Pancreas (tissue), 10 donors: ENCODE measurements at regions not wholly inside any gene's neighbourhood (a gene's known extent, or its start where the extent isn't known, plus 50 kb on each side); places are given as distances from the start of the nearest gene placed in this dataset.

Source experiments
- ATAC-seq, 4 donors: fragments of 200-7000 bp; cut with Tn5 transposase; one replicate each; pipeline versions ENCODE4 v1.8.0 to v1.9.1; 2020; ENCODE audit warnings: mild to moderate bottlenecking in 4 of 4, moderate library complexity in 4 of 4
- DNase-seq, 6 donors: peaks; one replicate each; pipeline ENCODE4 v3.0.0-alpha.2; 2020
- FAIRE-seq: peaks from 2 replicates; lab custom pipeline; 2012; peaks lifted over from hg19 to GRCh38; lab: Jason Lieb, UNC
- H3K27ac ChIP-seq, 4 donors: fragments of 200-600 bp; sonication (generic); 1 replicate in 3 of 4; 2 replicates in 1 of 4; pipeline versions ENCODE4 v1.5.0 to v1.8.0; 2020
- H3K27me3 ChIP-seq, 4 donors: fragments of 200-600 bp; one replicate each; pipeline ENCODE4 v1.8.0; 2021
- H3K36me3 ChIP-seq, 3 donors: fragments of 200-600 bp; sonication (generic) in 1 of 3; one replicate each; pipeline versions ENCODE4 v1.5.0 to v1.8.0; 2020 to 2021
- H3K4me1 ChIP-seq, 3 donors: fragments of 200-600 bp; one replicate each; pipeline ENCODE4 v1.8.0; 2021
- H3K4me3 ChIP-seq, 4 donors: fragments of 200-600 bp; sonication (generic) in 2 of 4; one replicate each; pipeline versions ENCODE4 v1.5.0 to v1.8.0; 2020 to 2021
- H3K9me3 ChIP-seq, 4 donors: fragments of 200-600 bp; one replicate each; pipeline ENCODE4 v1.8.0; 2021
- CTCF ChIP-seq, 4 donors: fragments of 200-600 bp; sonication (generic) in 3 of 4; IDR thresholded peaks; one replicate each; pipeline versions ENCODE4 v1.5.0 to v1.8.0; 2021; ENCODE audit warnings: antibody characterized with exemption in 4 of 4
- WGBS, 2 donors: extraction: QIAGEN DNeasy Blood & Tissue Kit; methylation state at CpG; one replicate each; pipeline ENCODE4 v1.1.7; 2013; 5-methylcytosine and 5-hydroxymethylcytosine counted together
- intact Hi-C, 3 donors: fragments of 100-400 bp; cut with DNase I; formaldehyde crosslinking; loops; one replicate each; pipeline versions ENCODE4 v1.11.1 to v1.14.2; 2022
- donor health status: healthy with polysubstance abuse.
- donor health status: DM: no; HTN: no; CAD: no; lungs with moderate emphysema.
- donor health status: DM: no; HTN: no; CAD: no.
- donor health status: control.
- donor health status: control.
- donor health status: Bipolar disorder and iron deficiency.
- donor health status: DM: yes; HTN: yes; CAD: no.
- donor health status: DM: no; HTN: no; CAD: no.
- donor health status: DM: no; HTN: no; CAD: no.
- donor health status: DM: yes; HTN: yes; CAD: no.

- ATAC-seq (no peak), DNase-seq (no peak), FAIRE-seq (no peak)
- intact Hi-C loops, result no loop called here
- H3K27ac ChIP-seq, result no peak overlapping the region
- no peaks in the 10 kb centered on the region for H3K27me3 ChIP-seq
- no peak overlapping the region for H3K4me3 ChIP-seq
- no peaks in the 10 kb centered on the region for H3K4me1 ChIP-seq
- WGBS, 2 donors, result 73 to 84% methylated on average over 7 of the region's 7 CpGs
- no peak for TF ChIP-seq CTCF (IDR thresholded peaks at IDR 0.05)
- no peaks in the 10 kb centered on the region for H3K9me3 ChIP-seq
- no peaks in the 10 kb centered on the region for H3K36me3 ChIP-seq
Observed at GRCh38 chr13:110773480-110773879, 60.0 kb downstream of the ING1 start.

GRCh38 chr13:110774051-110774450, 60.6 kb downstream of the ING1 start:
- no peak for TF ChIP-seq CTCF (IDR thresholded peaks at IDR 0.05)
- H3K4me3 ChIP-seq, result no peak overlapping the region
- no peaks in the 10 kb centered on the region for H3K4me1 ChIP-seq
- ATAC-seq (no peak), FAIRE-seq (no peak), DNase-seq (no peak)
- no peaks in the 10 kb centered on the region for H3K27me3 ChIP-seq
- H3K36me3 ChIP-seq, result no peaks in the 10 kb centered on the region
- H3K27ac ChIP-seq, result no peak overlapping the region
- 88 to 100% methylated on average over 1 of the region's 1 CpG for WGBS, 2 donors
- H3K9me3 ChIP-seq, result no peaks in the 10 kb centered on the region
- intact Hi-C loops, result no loop called here

- no peak overlapping the region for H3K27ac ChIP-seq
- H3K4me3 ChIP-seq, result no peak overlapping the region
- no peak for TF ChIP-seq CTCF (IDR thresholded peaks at IDR 0.05)
- no peaks in the 10 kb centered on the region for H3K36me3 ChIP-seq
- H3K4me1 ChIP-seq, result no peaks in the 10 kb centered on the region
- 86 to 89% methylated on average over 6 of the region's 6 CpGs for WGBS, 2 donors
- DNase-seq, result no peak
- no peak for ATAC-seq
- no peak for FAIRE-seq
- H3K9me3 ChIP-seq, result no peaks in the 10 kb centered on the region
- H3K27me3 ChIP-seq, result no peaks in the 10 kb centered on the region
- intact Hi-C loops, result no loop called here
Observed at GRCh38 chr13:110774490-110774889, 61.0 kb downstream of the ING1 start.

- intact Hi-C loops, result no loop called here
- WGBS, 2 donors, result 79 to 86% methylated on average over 5 of the region's 5 CpGs
- Histone ChIP-seq H3K4me3 (no peak overlapping the region), H3K27me3 (no peaks in the 10 kb centered on the region), H3K36me3 (no peaks in the 10 kb centered on the region), H3K9me3 (no peaks in the 10 kb centered on the region), H3K27ac (no peak overlapping the region), H3K4me1 (no peaks in the 10 kb centered on the region)
- DNase-seq (no peak), ATAC-seq (no peak), FAIRE-seq (no peak)
- no peak for TF ChIP-seq CTCF (IDR thresholded peaks at IDR 0.05)
Observed at GRCh38 chr13:110775576-110775975, 62.1 kb downstream of the ING1 start.

GRCh38 chr13:110777251-110777820, 63.8 kb downstream of the ING1 start:
- no peaks in the 10 kb centered on the region for H3K4me1 ChIP-seq
- ATAC-seq, result no peak
- no peak for FAIRE-seq
- intact Hi-C loops, result no loop called here
- H3K36me3 ChIP-seq, result no peaks in the 10 kb centered on the region
- DNase-seq, result no peak
- WGBS, 2 donors, result 58 to 74% methylated on average over 3 of the region's 3 CpGs
- H3K27ac ChIP-seq, result no peak overlapping the region
- no peak for TF ChIP-seq CTCF (IDR thresholded peaks at IDR 0.05)
- no peaks in the 10 kb centered on the region for H3K9me3 ChIP-seq
- H3K27me3 ChIP-seq, result no peaks in the 10 kb centered on the region
- no peak overlapping the region for H3K4me3 ChIP-seq
